Tibial nerve (tissue), 4 donors: ENCODE measurements at regions not wholly inside any gene's neighbourhood (a gene's known extent, or its start where the extent isn't known, plus 50 kb on each side); places are given as distances from the start of the nearest gene placed in this dataset.
"Not testable (repeated sequence)": the region's sequence is repeated elsewhere in the genome, so short reads cannot be mapped to it uniquely, and the experiment has no call there.

Experiments
- DNase-seq, 2 donors: peaks; one replicate each; pipeline ENCODE4 v3.0.0-alpha.2; 2019; ENCODE audit warnings: low spot score in 2 of 2
- H3K27ac ChIP-seq, 4 donors: fragments of 200-600 bp; sonication (generic) in 3 of 4; one replicate each; pipeline ENCODE4 v1.5.1; 2017 to 2019; ENCODE audit warnings: mild to moderate bottlenecking in 1 of 4
- H3K27me3 ChIP-seq, 2 donors: fragments of 200-600 bp; sonication (generic) in 1 of 2; one replicate each; pipeline versions ENCODE4 v1.5.1 to v1.6.0; 2017 to 2019
- H3K36me3 ChIP-seq, 3 donors: fragments of 200-600 bp; sonication (generic); one replicate each; pipeline ENCODE4 v1.5.1; 2018 to 2019
- H3K4me1 ChIP-seq, 4 donors: fragments of 200-600 bp; sonication (generic) in 3 of 4; one replicate each; pipeline ENCODE4 v1.5.1; 2017 to 2019
- H3K4me3 ChIP-seq, 4 donors: fragments of 200-600 bp; sonication (generic) in 3 of 4; one replicate each; pipeline ENCODE4 v1.5.1; 2017 to 2019; ENCODE audit warnings: mild to moderate bottlenecking in 1 of 4, moderate library complexity in 1 of 4
- H3K9me3 ChIP-seq, 4 donors: fragments of 200-600 bp; sonication (generic) in 3 of 4; one replicate each; pipeline ENCODE4 v1.5.1; 2017 to 2019
- CTCF ChIP-seq, 5 experiments: fragments of 200-600 bp in 3 of 5; fragments of 450-650 bp in 2 of 5; sonication (generic) in 3 of 5; IDR thresholded peaks; one replicate each; pipeline ENCODE4 v1.5.1; 2016 to 2019; ENCODE audit warnings: antibody characterized with exemption in 5 of 5, mild to moderate bottlenecking in 3 of 5, moderate library complexity in 2 of 5
- EP300 ChIP-seq, 2 donors: sonication (generic); formaldehyde crosslinking; IDR thresholded peaks; one replicate each; pipeline ENCODE4 v1.6.1; 2017; ENCODE audit warnings: antibody characterized with exemption in 2 of 2, mild to moderate bottlenecking in 1 of 2
- POLR2A ChIP-seq, 2 donors: fragments of 450-650 bp; IDR thresholded peaks; one replicate each; pipeline ENCODE4 v1.6.1; 2017; ENCODE audit warnings: antibody characterized with exemption in 2 of 2, mild to moderate bottlenecking in 2 of 2, moderate library complexity in 2 of 2
- WGBS, 2 donors: methylation state at CpG; one replicate each; pipeline ENCODE4 v1.1.5; 2018; 5-methylcytosine and 5-hydroxymethylcytosine counted together

GRCh38 chr3:39671116-39671515 lies 138.3 kb upstream of the MYRIP start:
- WGBS, 2 donors = 87 to 89% methylated on average over 4 of the region's 4 CpGs
- no peaks in the 10 kb centered on the region for H3K9me3 ChIP-seq

GRCh38 chr3:39671600-39671999 lies 137.8 kb upstream of the MYRIP start:
- Histone ChIP-seq H3K9me3 (no peaks in the 10 kb centered on the region), H3K4me3 (no peak overlapping the region), H3K27ac (no peak overlapping the region), H3K4me1 (no peaks in the 10 kb centered on the region), H3K36me3 (no peaks in the 10 kb centered on the region), H3K27me3 (no peaks in the 10 kb centered on the region)
- 45 to 83% methylated on average over 2 of the region's 2 CpGs for WGBS, 2 donors
- no peak for DNase-seq
- TF ChIP-seq CTCF (IDR thresholded peaks at IDR 0.05) = no peak
- no peak for TF ChIP-seq EP300 (IDR thresholded peaks at IDR 0.05)
- no peak for TF ChIP-seq POLR2A (IDR thresholded peaks at IDR 0.05)

More at GRCh38 chr3:39671116-39671515, 138.3 kb upstream of the MYRIP start:
- no peaks in the 10 kb centered on the region for H3K4me1 ChIP-seq
- H3K4me3 ChIP-seq = no peak overlapping the region
- no peaks in the 10 kb centered on the region for H3K27me3 ChIP-seq
- no peak for TF ChIP-seq POLR2A (IDR thresholded peaks at IDR 0.05)
- no peak overlapping the region for H3K27ac ChIP-seq
- no peaks in the 10 kb centered on the region for H3K36me3 ChIP-seq
- DNase-seq = no peak

- Histone ChIP-seq H3K27ac (no peak overlapping the region), H3K4me3 (no peak overlapping the region), H3K36me3 (no peaks in the 10 kb centered on the region), H3K9me3 (no peaks in the 10 kb centered on the region), H3K27me3 (no peaks in the 10 kb centered on the region), H3K4me1 (no peaks in the 10 kb centered on the region)
- 68 to 88% methylated on average over 1 of the region's 1 CpG for WGBS, 2 donors
- no peak for DNase-seq
- TF ChIP-seq POLR2A (IDR thresholded peaks at IDR 0.05) (no peak), CTCF (IDR thresholded peaks at IDR 0.05) (no peak), EP300 (IDR thresholded peaks at IDR 0.05) (no peak)
Measured at GRCh38 chr3:39705351-39705900, 104.0 kb upstream of the MYRIP start.

- Histone ChIP-seq H3K4me1 (no peaks in the 10 kb centered on the region), H3K36me3 (no peaks in the 10 kb centered on the region), H3K27me3 (no peaks in the 10 kb centered on the region), H3K4me3 (no peak overlapping the region), H3K9me3 (no peaks in the 10 kb centered on the region), H3K27ac (no peak overlapping the region)
- TF ChIP-seq CTCF (IDR thresholded peaks at IDR 0.05) (peak; percentile 42 to 58 (median 49)), EP300 (IDR thresholded peaks at IDR 0.05) (no peak), POLR2A (IDR thresholded peaks at IDR 0.05) (no peak)
- 18% methylated on average over 5 of the region's 5 CpGs for WGBS, 2 donors
- DNase-seq = peak in 1 of 2 donors; percentile 53
Measured at GRCh38 chr3:39707314-39707909, 102.0 kb upstream of the MYRIP start.

GRCh38 chr3:39712413-39713048 lies 96.9 kb upstream of the MYRIP start:
- TF ChIP-seq POLR2A (IDR thresholded peaks at IDR 0.05) = no peak
- TF ChIP-seq CTCF (IDR thresholded peaks at IDR 0.05) = no peak
- no peak for TF ChIP-seq EP300 (IDR thresholded peaks at IDR 0.05)
- 86 to 91% methylated on average over 4 of the region's 4 CpGs for WGBS, 2 donors
- Histone ChIP-seq H3K36me3 (no peaks in the 10 kb centered on the region), H3K9me3 (no peaks in the 10 kb centered on the region), H3K4me3 (no peak overlapping the region), H3K27me3 (no peaks in the 10 kb centered on the region), H3K4me1 (no peaks in the 10 kb centered on the region), H3K27ac (no peak overlapping the region)
- DNase-seq = no peak

GRCh38 chr3:39713341-39713740 lies 96.1 kb upstream of the MYRIP start:
- not testable (repeated sequence) for H3K36me3 ChIP-seq, H3K4me3 ChIP-seq, H3K27ac ChIP-seq, DNase-seq, H3K9me3 ChIP-seq, H3K4me1 ChIP-seq, H3K27me3 ChIP-seq
- WGBS, 2 donors = 87 to 94% methylated on average over 3 to 14 of the region's 24 CpGs
